ENCODE measurements at regions not wholly inside any gene's neighbourhood (a gene's known extent, or its start where the extent isn't known, plus 50 kb on each side); places are given as distances from the start of the nearest gene placed in this dataset.

DNA sequence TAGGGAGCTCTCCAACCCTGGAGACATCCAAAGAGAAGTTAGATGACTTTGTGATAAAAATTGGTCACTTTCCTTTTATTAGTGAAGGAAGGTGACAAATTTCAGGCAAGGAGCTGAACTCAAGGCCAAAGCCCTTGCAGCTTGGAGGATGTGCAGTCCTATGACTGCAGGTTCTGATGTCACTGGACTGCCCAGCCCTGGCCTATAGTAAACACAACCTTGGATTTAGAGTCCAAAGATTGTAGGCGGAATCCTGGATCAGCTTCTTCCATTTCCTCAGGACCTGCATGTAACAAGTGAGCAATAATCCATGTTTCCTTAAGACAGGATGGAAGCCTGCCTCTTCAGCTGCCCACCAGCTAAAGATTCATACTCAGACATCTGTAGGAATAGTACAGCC, 169.3 kb upstream of the ZC3H12A start:
- no peak for TF ChIP-seq POLR2A (IDR thresholded peaks at IDR 0.05)
- TF ChIP-seq, protein P1, sequence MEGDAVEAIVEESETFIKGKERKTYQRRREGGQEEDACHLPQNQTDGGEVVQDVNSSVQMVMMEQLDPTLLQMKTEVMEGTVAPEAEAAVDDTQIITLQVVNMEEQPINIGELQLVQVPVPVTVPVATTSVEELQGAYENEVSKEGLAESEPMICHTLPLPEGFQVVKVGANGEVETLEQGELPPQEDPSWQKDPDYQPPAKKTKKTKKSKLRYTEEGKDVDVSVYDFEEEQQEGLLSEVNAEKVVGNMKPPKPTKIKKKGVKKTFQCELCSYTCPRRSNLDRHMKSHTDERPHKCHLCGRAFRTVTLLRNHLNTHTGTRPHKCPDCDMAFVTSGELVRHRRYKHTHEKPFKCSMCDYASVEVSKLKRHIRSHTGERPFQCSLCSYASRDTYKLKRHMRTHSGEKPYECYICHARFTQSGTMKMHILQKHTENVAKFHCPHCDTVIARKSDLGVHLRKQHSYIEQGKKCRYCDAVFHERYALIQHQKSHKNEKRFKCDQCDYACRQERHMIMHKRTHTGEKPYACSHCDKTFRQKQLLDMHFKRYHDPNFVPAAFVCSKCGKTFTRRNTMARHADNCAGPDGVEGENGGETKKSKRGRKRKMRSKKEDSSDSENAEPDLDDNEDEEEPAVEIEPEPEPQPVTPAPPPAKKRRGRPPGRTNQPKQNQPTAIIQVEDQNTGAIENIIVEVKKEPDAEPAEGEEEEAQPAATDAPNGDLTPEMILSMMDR (IDR thresholded peaks at IDR 0.05), result no peak
- TF ChIP-seq EP300 (IDR thresholded peaks at IDR 0.05), result no peak
- WGBS, 2 donors, result 39 to 88% methylated on average over 1 of the region's 1 CpG
- Histone ChIP-seq H3K4me3 (no peak overlapping the region), H3K27me3 (peaks cover 0 to 20% (median 0%) of the 10 kb centered on the region in 3 donors), H3K36me3 (no peaks in the 10 kb centered on the region), H3K27ac (no peak overlapping the region), H3K4me1 (no peaks in the 10 kb centered on the region), H3K9me3 (no peaks in the 10 kb centered on the region)
- intact Hi-C loops (cut with DNase I), result no loop called here
- no peak for DNase-seq

DNA sequence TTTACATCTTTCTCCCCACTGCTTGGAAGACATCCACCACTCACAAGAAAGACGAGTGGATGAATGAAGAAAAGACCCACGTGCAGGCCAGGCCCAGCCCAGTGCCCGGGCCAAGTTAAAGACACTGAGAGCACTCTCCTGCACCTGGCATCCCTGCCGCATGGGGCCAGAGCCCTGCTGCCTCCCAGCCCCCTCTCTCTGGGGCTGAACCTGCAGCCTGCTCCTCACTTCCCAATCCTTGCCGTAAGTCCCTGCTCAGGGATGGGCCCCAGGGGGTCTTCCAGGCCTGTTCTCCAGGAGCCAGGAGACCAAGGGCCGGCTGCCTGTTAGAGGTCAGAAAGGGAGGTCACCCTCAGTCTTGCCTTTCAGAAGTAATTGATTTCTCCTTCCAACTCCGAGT, 168.5 kb upstream of the ZC3H12A start:
- Histone ChIP-seq H3K9me3 (no peaks in the 10 kb centered on the region), H3K4me3 (no peak overlapping the region), H3K36me3 (no peaks in the 10 kb centered on the region), H3K4me1 (no peaks in the 10 kb centered on the region), H3K27ac (no peak overlapping the region), H3K27me3 (peaks cover 0 to 18% (median 0%) of the 10 kb centered on the region in 3 donors)
- WGBS, 2 donors, result 49 to 55% methylated on average over 7 of the region's 7 CpGs
- intact Hi-C loops (cut with DNase I), result no loop called here
- DNase-seq, result no peak
- TF ChIP-seq POLR2AphosphoS5 (IDR thresholded peaks at IDR 0.05) (no peak), EP300 (IDR thresholded peaks at IDR 0.05) (no peak), POLR2A (IDR thresholded peaks at IDR 0.05) (no peak)
- TF ChIP-seq, protein P1 (IDR thresholded peaks at IDR 0.05), result no peak

DNA sequence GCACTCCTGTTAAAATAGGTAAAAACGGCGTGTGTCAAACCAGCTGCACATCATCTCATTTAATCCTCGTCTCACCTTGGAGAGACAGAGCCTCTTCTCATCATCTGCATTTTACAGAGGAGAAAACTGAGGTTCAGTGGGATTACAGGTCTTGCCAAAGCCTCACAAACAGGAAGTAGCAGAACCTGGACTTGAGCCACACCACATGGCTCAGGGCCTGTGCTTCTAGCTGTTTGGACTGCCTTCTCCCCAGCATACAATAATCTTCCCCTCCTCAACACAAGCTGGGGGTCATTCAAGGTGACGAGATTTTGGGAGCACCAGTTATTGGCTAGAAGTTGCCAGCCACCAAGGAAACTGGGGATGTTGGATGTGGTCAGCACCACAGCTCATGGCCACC, 167.9 kb upstream of the ZC3H12A start:
- WGBS, 2 donors, result 73 to 79% methylated on average over 4 of the region's 4 CpGs
- intact Hi-C loops (cut with DNase I), result no loop called here
- Histone ChIP-seq H3K27ac (no peak overlapping the region), H3K9me3 (no peaks in the 10 kb centered on the region), H3K4me3 (no peak overlapping the region), H3K4me1 (no peaks in the 10 kb centered on the region), H3K36me3 (no peaks in the 10 kb centered on the region), H3K27me3 (peaks cover 0 to 20% (median 0%) of the 10 kb centered on the region in 3 donors)
- no peak for TF ChIP-seq POLR2A (IDR thresholded peaks at IDR 0.05)
- no peak for TF ChIP-seq EP300 (IDR thresholded peaks at IDR 0.05)
- TF ChIP-seq, protein P1 (IDR thresholded peaks at IDR 0.05), result no peak
- TF ChIP-seq POLR2AphosphoS5 (IDR thresholded peaks at IDR 0.05), result no peak
- DNase-seq, result no peak

DNA sequence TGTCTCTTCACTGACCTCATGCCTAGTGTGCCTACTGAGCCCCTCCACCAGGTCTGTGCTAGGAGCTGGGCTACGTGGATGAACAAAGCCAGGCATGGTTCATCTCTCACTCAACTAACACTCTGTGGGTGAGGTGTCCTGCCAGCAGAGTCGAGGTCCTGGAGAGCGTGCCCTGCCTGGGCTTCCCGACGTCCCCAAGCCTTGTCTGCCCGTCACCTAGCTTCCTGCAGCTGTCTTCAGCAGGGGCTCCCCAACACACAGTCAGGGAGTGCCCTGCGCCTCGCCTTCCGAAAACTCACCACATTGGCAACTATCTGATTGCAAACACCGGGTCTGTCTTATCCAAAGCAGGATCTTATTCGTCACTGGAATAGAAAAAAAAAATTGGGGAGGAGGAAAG, 167.5 kb upstream of the ZC3H12A start:
- no peaks in the 10 kb centered on the region for H3K36me3 ChIP-seq
- no peak for DNase-seq
- H3K27ac ChIP-seq, result no peak overlapping the region
- WGBS, 2 donors, result 84 to 88% methylated on average over 11 of the region's 11 CpGs
- H3K27me3 ChIP-seq, result peaks cover 0 to 22% (median 0%) of the 10 kb centered on the region in 3 donors
- intact Hi-C loops (cut with DNase I), result no loop called here
- no peaks in the 10 kb centered on the region for H3K9me3 ChIP-seq
- TF ChIP-seq POLR2A (IDR thresholded peaks at IDR 0.05) (no peak), EP300 (IDR thresholded peaks at IDR 0.05) (no peak), POLR2AphosphoS5 (IDR thresholded peaks at IDR 0.05) (no peak)
- TF ChIP-seq, protein P1 (IDR thresholded peaks at IDR 0.05), result no peak
- no peaks in the 10 kb centered on the region for H3K4me1 ChIP-seq
- H3K4me3 ChIP-seq, result no peak overlapping the region

Data from sigmoid colon (tissue), 6 donors.